A673 (cell line): ENCODE measurements at regions not wholly inside any gene's neighbourhood (a gene's known extent, or its start where the extent isn't known, plus 50 kb on each side); places are given as distances from the start of the nearest gene placed in this dataset.

ENCODE experiments used
- BruUV-seq: library from RNA; stranded (reverse); fragments of 400-500 nt; replicated peaks from 2 replicates; lab custom pipeline; 2021; lab: Mats Ljungman, UMichigan
- CTCF ChIA-PET: fragments of 300-600 bp; sonication (Branson Sonifier 250); formaldehyde crosslinking; loops from one replicate; lab custom pipeline; 2022; ENCODE audit warnings: antibody characterized with exemption; lab: Charles Lee
- POLR2A ChIA-PET: fragments of 300-600 bp; sonication (Branson Sonifier 250); formaldehyde crosslinking; loops from one replicate; lab custom pipeline; 2022; ENCODE audit warnings: antibody characterized with exemption; ENCODE audit not compliant: low non-redundant PET; lab: Charles Lee
- DNase-seq: peaks from one replicate; pipeline ENCODE4 v3.0.0-alpha.2; 2015; ENCODE audit warnings: low spot score
- H3K27ac ChIP-seq: fragments of 200-600 bp; sonication (generic); 2 replicates; pipeline ENCODE4 v1.5.1; 2016; ENCODE audit warnings: mixed run types, low read depth, mild to moderate bottlenecking, mixed read lengths, antibody characterized with exemption, low read length; ENCODE audit not compliant: poor library complexity, severe bottlenecking
- H3K27me3 ChIP-seq: fragments of 200-600 bp; sonication (generic); replicated peaks from 2 replicates; pipeline ENCODE4 v1.6.1; 2017; ENCODE audit warnings: mixed run types, low read depth, mild to moderate bottlenecking, mixed read lengths, antibody characterized with exemption, low read length; ENCODE audit not compliant: insufficient read depth, poor library complexity
- H3K36me3 ChIP-seq: fragments of 200-600 bp; sonication (generic); 2 replicates; pipeline ENCODE4 v1.6.1; 2016; ENCODE audit warnings: mixed run types, mild to moderate bottlenecking, mixed read lengths, antibody characterized with exemption, low read length; ENCODE audit not compliant: insufficient read depth, poor library complexity, severe bottlenecking
- H3K4me1 ChIP-seq: fragments of 200-600 bp; sonication (generic); 2 replicates; pipeline ENCODE4 v1.6.1; 2017; ENCODE audit warnings: mixed run types, mild to moderate bottlenecking, mixed read lengths, antibody characterized with exemption, low read length; ENCODE audit not compliant: insufficient read depth, poor library complexity, severe bottlenecking
- H3K4me3 ChIP-seq: fragments of 200-600 bp; sonication (generic); 2 replicates; pipeline ENCODE4 v1.5.1; 2016; ENCODE audit warnings: low read depth, mixed run types, mild to moderate bottlenecking, mixed read lengths, low read length; ENCODE audit not compliant: poor library complexity, severe bottlenecking
- H3K9me3 ChIP-seq: fragments of 200-600 bp; sonication (generic); 2 replicates; pipeline ENCODE4 v1.6.1; 2016; ENCODE audit warnings: mixed run types, low read depth, mild to moderate bottlenecking, mixed read lengths, antibody characterized with exemption, low read length; ENCODE audit not compliant: poor library complexity, severe bottlenecking
- EZH2 ChIP-seq: fragments of 200-600 bp; sonication (generic); IDR thresholded peaks from 2 replicates; pipeline ENCODE4 v1.6.1; 2017; ENCODE audit warnings: borderline replicate concordance, low read depth, mild to moderate bottlenecking, mixed read lengths, antibody characterized with exemption, low read length; ENCODE audit not compliant: poor library complexity, severe bottlenecking
- intact Hi-C: fragments of 100-400 bp; cut with micrococcal nuclease; formaldehyde crosslinking; loops from one replicate; pipeline ENCODE4 v1.10.0; 2022; ENCODE audit not compliant: unreplicated experiment
- TF ChIP-seq, protein P1 (sequence below): fragments of 300-800, 200-600 bp; sonication (generic); conservative IDR thresholded peaks from 2 replicates; pipeline ENCODE4 v1.5.1; 2017; ENCODE audit warnings: low read depth, mild to moderate bottlenecking, antibody characterized with exemption, low read length, moderate library complexity, mixed read lengths

DNA sequence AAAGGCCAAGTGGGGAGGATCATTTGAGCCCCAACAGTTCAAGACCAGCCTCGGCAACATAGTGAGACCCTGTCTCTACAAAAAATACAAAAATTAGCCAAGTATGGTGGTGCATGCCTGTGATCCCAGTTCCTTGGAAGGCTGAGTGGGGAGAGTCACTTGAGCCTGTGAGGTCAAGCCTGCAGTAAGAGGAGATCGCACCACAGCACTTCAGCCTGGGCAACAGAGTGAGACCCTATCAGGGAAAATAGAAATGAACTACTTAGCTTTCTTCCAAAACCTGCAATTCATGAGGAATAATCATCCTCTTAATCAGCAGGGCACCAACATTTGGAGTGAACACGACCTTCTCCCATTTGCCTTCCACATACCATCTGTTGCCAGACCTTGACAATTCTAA, 96.1 kb downstream of the OR2K2 start:
- no TSS peak for BruUV-seq
- no peak overlapping the region for H3K27ac ChIP-seq
- no peaks in the 10 kb centered on the region for H3K9me3 ChIP-seq
- H3K27me3 ChIP-seq = no peaks in the 10 kb centered on the region
- ChIA-PET POLR2A (no interaction called here), CTCF (no interaction called here)
- no peaks in the 10 kb centered on the region for H3K36me3 ChIP-seq
- intact Hi-C loops = no loop called here
- no peak overlapping the region for H3K4me3 ChIP-seq
- TF ChIP-seq, protein P1, sequence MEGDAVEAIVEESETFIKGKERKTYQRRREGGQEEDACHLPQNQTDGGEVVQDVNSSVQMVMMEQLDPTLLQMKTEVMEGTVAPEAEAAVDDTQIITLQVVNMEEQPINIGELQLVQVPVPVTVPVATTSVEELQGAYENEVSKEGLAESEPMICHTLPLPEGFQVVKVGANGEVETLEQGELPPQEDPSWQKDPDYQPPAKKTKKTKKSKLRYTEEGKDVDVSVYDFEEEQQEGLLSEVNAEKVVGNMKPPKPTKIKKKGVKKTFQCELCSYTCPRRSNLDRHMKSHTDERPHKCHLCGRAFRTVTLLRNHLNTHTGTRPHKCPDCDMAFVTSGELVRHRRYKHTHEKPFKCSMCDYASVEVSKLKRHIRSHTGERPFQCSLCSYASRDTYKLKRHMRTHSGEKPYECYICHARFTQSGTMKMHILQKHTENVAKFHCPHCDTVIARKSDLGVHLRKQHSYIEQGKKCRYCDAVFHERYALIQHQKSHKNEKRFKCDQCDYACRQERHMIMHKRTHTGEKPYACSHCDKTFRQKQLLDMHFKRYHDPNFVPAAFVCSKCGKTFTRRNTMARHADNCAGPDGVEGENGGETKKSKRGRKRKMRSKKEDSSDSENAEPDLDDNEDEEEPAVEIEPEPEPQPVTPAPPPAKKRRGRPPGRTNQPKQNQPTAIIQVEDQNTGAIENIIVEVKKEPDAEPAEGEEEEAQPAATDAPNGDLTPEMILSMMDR = no peak
- no peak for TF ChIP-seq EZH2
- DNase-seq = no peak
- H3K4me1 ChIP-seq = no peaks in the 10 kb centered on the region

DNA sequence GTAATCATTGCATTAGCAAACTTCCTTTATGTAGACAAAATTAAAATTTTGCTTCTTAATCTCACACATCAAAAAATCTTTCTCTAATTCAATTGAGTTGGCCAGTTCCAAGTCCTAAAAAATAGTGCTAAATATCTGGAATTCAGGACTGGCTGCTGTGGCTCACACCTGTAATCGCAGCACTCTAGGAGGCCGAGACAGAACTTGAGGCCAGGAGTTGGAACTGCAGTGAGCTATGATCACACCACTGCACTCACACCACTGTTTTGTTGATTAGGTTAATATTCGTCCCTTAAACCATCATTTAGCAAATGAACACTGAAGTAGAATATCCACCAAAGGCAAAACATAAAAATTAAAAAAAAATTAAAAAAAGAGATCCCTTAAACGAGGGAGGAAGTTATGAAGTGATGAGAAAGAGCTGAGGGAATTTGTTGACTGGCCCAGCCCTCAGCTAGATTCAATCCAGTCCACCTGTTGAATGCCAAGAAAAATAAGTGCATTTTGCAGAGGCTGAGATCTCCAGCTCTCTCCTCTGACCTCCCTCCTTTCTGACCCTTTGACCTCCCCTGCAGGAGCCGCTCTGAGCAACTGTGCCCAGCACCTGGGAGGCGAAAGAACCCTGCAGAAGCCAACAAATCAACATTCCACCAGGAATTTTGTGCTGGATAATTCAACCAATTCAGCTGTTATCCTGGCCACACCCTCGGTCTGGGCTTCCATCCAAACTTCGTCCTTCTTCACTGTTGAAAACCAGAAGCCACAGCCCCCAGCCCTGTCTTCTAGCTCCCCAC, 96.8 kb downstream of the OR2K2 start:
- CTCF ChIA-PET = no interaction called here
- BruUV-seq = no TSS peak

GRCh38 chr9:111231801-111232580, 98.0 kb downstream of the OR2K2 start:
- no TSS peak for BruUV-seq
- CTCF ChIA-PET = no interaction called here
- intact Hi-C loops = no loop called here
- no peaks in the 10 kb centered on the region for H3K36me3 ChIP-seq
- no peaks in the 10 kb centered on the region for H3K4me1 ChIP-seq
- H3K4me3 ChIP-seq = no peak overlapping the region
- no peak overlapping the region for H3K27ac ChIP-seq
- POLR2A ChIA-PET = no interaction called here
- H3K9me3 ChIP-seq = peaks cover 1% of the 10 kb centered on the region
- H3K27me3 ChIP-seq = no peaks in the 10 kb centered on the region
- DNase-seq = no peak
- TF ChIP-seq, protein P1 = no peak
- no peak for TF ChIP-seq EZH2

More for the DNA sequence above, 96.8 kb downstream of the OR2K2 start:
- no peak for TF ChIP-seq EZH2
- TF ChIP-seq, protein P1 = no peak
- Histone ChIP-seq H3K27ac (no peak overlapping the region), H3K36me3 (no peaks in the 10 kb centered on the region), H3K4me1 (no peaks in the 10 kb centered on the region), H3K9me3 (no peaks in the 10 kb centered on the region), H3K4me3 (no peak overlapping the region), H3K27me3 (no peaks in the 10 kb centered on the region)
- no peak for DNase-seq
- intact Hi-C loops = no loop called here
- POLR2A ChIA-PET = no interaction called here
